ENCODE measurements at regions not wholly inside any gene's neighbourhood (a gene's known extent, or its start where the extent isn't known, plus 50 kb on each side); places are given as distances from the start of the nearest gene placed in this dataset.

DNA sequence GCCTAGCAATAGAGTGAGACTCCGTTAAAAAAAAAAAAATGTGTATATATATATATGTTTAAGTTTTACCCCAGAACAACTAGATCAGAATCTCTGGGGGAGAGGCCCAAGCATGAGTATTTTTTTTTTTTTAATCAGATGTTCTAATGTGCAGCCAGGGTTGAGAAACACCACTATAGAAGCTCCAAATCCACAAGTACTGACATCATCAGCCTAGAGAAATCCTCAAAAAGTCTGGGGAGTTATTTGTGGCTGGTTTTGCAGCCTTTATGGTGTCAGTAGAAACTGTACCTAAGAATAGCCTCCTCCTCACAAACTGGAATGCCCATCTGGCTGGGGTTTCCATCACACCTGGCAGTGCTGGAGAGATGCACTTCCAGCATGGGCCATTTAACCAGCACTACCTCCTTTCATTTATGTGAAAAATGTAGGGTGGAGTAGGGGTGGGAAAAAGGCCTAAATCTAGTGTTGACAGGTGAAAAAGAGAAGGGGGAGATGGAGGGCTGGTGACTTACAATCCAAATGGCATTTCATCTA is 93.5 kb downstream of the CBLL2 start:
- no peaks in the 10 kb centered on the region for H3K4me1 Mint-ChIP-seq
- DNase-seq (ENCODE audit: low spot score) (no peak), ATAC-seq (no peak)
- no peak overlapping the region for H3K27ac Mint-ChIP-seq
- CTCF ChIA-PET = no interaction called here
- H3K36me3 Mint-ChIP-seq = no peaks in the 10 kb centered on the region
- H3K9me3 Mint-ChIP-seq = peaks cover 4% of the 10 kb centered on the region; the same call in 1 of the 2 replicates
- POLR2A ChIA-PET = no interaction called here
- H3K4me3 Mint-ChIP-seq = no peak overlapping the region
- H3K27me3 Mint-ChIP-seq (ENCODE audit: low read depth) = no peaks in the 10 kb centered on the region; the same call in none of the 2 replicates
- no peak for TF ChIP-seq ETV6 (CRISPR knock-in tag; IDR thresholded peaks at IDR 0.05)
- TF ChIP-seq, protein P1, sequence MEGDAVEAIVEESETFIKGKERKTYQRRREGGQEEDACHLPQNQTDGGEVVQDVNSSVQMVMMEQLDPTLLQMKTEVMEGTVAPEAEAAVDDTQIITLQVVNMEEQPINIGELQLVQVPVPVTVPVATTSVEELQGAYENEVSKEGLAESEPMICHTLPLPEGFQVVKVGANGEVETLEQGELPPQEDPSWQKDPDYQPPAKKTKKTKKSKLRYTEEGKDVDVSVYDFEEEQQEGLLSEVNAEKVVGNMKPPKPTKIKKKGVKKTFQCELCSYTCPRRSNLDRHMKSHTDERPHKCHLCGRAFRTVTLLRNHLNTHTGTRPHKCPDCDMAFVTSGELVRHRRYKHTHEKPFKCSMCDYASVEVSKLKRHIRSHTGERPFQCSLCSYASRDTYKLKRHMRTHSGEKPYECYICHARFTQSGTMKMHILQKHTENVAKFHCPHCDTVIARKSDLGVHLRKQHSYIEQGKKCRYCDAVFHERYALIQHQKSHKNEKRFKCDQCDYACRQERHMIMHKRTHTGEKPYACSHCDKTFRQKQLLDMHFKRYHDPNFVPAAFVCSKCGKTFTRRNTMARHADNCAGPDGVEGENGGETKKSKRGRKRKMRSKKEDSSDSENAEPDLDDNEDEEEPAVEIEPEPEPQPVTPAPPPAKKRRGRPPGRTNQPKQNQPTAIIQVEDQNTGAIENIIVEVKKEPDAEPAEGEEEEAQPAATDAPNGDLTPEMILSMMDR (IDR thresholded peaks at IDR 0.05) = no peak
- no peak for TF ChIP-seq ZBTB21 (CRISPR knock-in tag; IDR thresholded peaks at IDR 0.05; ENCODE audit: borderline replicate concordance)
- TF ChIP-seq TP53 (CRISPR knock-in tag; IDR thresholded peaks at IDR 0.05) = no peak
- no peak for TF ChIP-seq IRF2 (CRISPR knock-in tag; IDR thresholded peaks at IDR 0.05; ENCODE audit: borderline replicate concordance, low read depth)
- TF ChIP-seq ZNF396 (CRISPR knock-in tag; IDR thresholded peaks at IDR 0.05; ENCODE audit: borderline replicate concordance) = no peak
- no peak for TF ChIP-seq CBFB (CRISPR knock-in tag; IDR thresholded peaks at IDR 0.05; ENCODE audit: low read depth)
- TF ChIP-seq, protein P2, sequence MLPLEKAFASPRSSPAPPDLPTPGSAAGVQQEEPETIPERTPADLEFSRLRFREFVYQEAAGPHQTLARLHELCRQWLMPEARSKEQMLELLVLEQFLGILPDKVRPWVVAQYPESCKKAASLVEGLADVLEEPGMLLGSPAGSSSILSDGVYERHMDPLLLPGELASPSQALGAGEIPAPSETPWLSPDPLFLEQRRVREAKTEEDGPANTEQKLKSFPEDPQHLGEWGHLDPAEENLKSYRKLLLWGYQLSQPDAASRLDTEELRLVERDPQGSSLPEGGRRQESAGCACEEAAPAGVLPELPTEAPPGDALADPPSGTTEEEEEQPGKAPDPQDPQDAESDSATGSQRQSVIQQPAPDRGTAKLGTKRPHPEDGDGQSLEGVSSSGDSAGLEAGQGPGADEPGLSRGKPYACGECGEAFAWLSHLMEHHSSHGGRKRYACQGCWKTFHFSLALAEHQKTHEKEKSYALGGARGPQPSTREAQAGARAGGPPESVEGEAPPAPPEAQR (CRISPR knock-in tag; IDR thresholded peaks at IDR 0.05) = no peak
- TF ChIP-seq ZNF423 (CRISPR knock-in tag; IDR thresholded peaks at IDR 0.05) = no peak
- TF ChIP-seq ELF4 (CRISPR knock-in tag; IDR thresholded peaks at IDR 0.05; ENCODE audit: low read depth) = no peak

DNA sequence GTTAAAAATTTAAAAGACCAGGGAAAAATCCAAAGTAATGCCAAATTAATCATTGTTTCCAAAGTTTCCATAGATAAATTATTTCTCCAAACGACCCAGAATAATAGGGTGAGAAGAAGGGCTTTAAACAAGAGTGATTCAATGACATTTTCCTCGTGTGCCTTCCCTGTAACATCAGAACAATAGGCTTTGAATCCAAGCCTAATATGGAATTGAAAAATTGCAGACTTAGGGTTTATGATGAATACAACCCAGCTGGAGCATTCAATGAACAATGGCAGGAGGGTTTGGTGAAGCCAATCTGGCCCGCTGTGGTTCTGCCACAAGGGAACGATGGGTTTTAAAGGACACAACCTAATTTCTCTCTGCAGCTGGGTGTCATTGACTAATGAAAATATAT is 94.2 kb downstream of the CBLL2 start:
- no peak overlapping the region for H3K4me3 Mint-ChIP-seq
- no peaks in the 10 kb centered on the region for H3K36me3 Mint-ChIP-seq
- no peak overlapping the region for H3K27ac Mint-ChIP-seq
- DNase-seq (ENCODE audit: low spot score) (no peak), ATAC-seq (no peak)
- no peaks in the 10 kb centered on the region; the same call in none of the 2 replicates for H3K27me3 Mint-ChIP-seq (ENCODE audit: low read depth)
- peaks cover 4% of the 10 kb centered on the region; the same call in 1 of the 2 replicates for H3K9me3 Mint-ChIP-seq
- CTCF ChIA-PET = no interaction called here
- TF ChIP-seq, protein P3, sequence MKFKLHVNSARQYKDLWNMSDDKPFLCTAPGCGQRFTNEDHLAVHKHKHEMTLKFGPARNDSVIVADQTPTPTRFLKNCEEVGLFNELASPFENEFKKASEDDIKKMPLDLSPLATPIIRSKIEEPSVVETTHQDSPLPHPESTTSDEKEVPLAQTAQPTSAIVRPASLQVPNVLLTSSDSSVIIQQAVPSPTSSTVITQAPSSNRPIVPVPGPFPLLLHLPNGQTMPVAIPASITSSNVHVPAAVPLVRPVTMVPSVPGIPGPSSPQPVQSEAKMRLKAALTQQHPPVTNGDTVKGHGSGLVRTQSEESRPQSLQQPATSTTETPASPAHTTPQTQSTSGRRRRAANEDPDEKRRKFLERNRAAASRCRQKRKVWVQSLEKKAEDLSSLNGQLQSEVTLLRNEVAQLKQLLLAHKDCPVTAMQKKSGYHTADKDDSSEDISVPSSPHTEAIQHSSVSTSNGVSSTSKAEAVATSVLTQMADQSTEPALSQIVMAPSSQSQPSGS (CRISPR knock-in tag; IDR thresholded peaks at IDR 0.05; ENCODE audit: borderline replicate concordance, low read depth) = no peak
- TF ChIP-seq MYBL2 (CRISPR knock-in tag; IDR thresholded peaks at IDR 0.05) = no peak
- no peak for TF ChIP-seq FOXK1 (CRISPR knock-in tag; IDR thresholded peaks at IDR 0.05)
- TF ChIP-seq RELA (CRISPR knock-in tag; IDR thresholded peaks at IDR 0.05; ENCODE audit: borderline replicate concordance) = no peak
- no peak for TF ChIP-seq IRF2 (CRISPR knock-in tag; IDR thresholded peaks at IDR 0.05; ENCODE audit: borderline replicate concordance, low read depth)
- no peak for TF ChIP-seq TEAD1 (CRISPR knock-in tag; IDR thresholded peaks at IDR 0.05)
- TF ChIP-seq NFE2L1 (CRISPR knock-in tag; IDR thresholded peaks at IDR 0.05) = no peak
- no peak for TF ChIP-seq ZNF138 (CRISPR knock-in tag; conservative IDR thresholded peaks at IDR 0.05)
- no peak for TF ChIP-seq TEAD4 (CRISPR knock-in tag; IDR thresholded peaks at IDR 0.05)
- no peaks in the 10 kb centered on the region for H3K4me1 Mint-ChIP-seq
- POLR2A ChIA-PET = no interaction called here

DNA sequence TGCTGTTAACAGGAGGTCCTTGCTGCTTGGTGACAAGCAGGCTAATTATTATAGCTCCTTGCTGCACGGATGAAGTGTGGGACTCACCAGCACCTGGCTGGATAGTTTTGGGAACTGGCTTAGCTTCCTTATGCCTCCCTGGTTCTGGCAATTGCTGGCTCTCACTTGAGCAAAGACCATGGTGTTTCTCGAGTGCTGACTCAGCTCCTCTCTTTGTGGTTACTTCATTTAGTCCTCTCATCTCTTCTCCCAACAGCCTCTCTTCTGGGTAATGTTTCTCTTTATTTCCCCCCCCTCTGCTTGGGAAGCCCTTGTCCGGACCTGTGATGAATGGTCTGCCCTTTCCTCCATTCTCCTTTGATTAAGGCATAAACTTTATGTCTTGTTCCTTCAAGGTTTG is 100.4 kb downstream of the CBLL2 start:
- Mint-ChIP-seq H3K9me3 (no peaks in the 10 kb centered on the region), H3K27me3 (ENCODE audit: low read depth) (no peaks in the 10 kb centered on the region), H3K4me3 (no peak overlapping the region), H3K27ac (no peak overlapping the region), H3K4me1 (no peaks in the 10 kb centered on the region), H3K36me3 (no peaks in the 10 kb centered on the region)
- POLR2A ChIA-PET = no interaction called here
- DNase-seq (ENCODE audit: low spot score) (no peak), ATAC-seq (no peak)
- CTCF ChIA-PET = no interaction called here
- TF ChIP-seq SMAD3 (CRISPR knock-in tag; IDR thresholded peaks at IDR 0.05; ENCODE audit: borderline replicate concordance) = no peak
- no peak for TF ChIP-seq GRHL2 (CRISPR knock-in tag; IDR thresholded peaks at IDR 0.05; ENCODE audit: insufficient replicate concordance, severe bottlenecking)
- no peak for TF ChIP-seq ELF4 (CRISPR knock-in tag; IDR thresholded peaks at IDR 0.05; ENCODE audit: low read depth)
- no peak for TF ChIP-seq FOXJ3 (CRISPR knock-in tag; IDR thresholded peaks at IDR 0.05; ENCODE audit: borderline replicate concordance)
- no peak for TF ChIP-seq GTF2I (CRISPR knock-in tag; conservative IDR thresholded peaks at IDR 0.05)
- TF ChIP-seq ZNF121 (CRISPR knock-in tag; IDR thresholded peaks at IDR 0.05) = no peak
- TF ChIP-seq, protein P4, sequence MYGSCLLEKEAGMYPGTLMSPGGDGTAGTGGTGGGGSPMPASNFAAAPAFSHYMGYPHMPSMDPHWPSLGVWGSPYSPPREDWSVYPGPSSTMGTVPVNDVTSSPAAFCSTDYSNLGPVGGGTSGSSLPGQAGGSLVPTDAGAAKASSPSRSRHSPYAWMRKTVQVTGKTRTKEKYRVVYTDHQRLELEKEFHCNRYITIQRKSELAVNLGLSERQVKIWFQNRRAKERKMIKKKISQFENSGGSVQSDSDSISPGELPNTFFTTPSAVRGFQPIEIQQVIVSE (CRISPR knock-in tag; IDR thresholded peaks at IDR 0.05; ENCODE audit: borderline replicate concordance) = no peak
- TF ChIP-seq KAT7 (CRISPR knock-in tag; IDR thresholded peaks at IDR 0.05; ENCODE audit: borderline replicate concordance) = no peak
- no peak for TF ChIP-seq TEAD1 (CRISPR knock-in tag; IDR thresholded peaks at IDR 0.05)
- TF ChIP-seq, protein P5, sequence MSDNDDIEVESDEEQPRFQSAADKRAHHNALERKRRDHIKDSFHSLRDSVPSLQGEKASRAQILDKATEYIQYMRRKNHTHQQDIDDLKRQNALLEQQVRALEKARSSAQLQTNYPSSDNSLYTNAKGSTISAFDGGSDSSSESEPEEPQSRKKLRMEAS (CRISPR knock-in tag; IDR thresholded peaks at IDR 0.05) = no peak
- TF ChIP-seq TEAD4 (CRISPR knock-in tag; IDR thresholded peaks at IDR 0.05) = no peak

Measured in WTC11 (cell line).